Activated naive CD4-positive, alpha-beta T cell treated with anti-CD3 and anti-CD28 coated beads for 36 hours (primary cell): ENCODE measurements at regions not wholly inside any gene's neighbourhood (a gene's known extent, or its start where the extent isn't known, plus 50 kb on each side); places are given as distances from the start of the nearest gene placed in this dataset.

Experiments
- CTCF ChIA-PET: fragments of 350-600 bp; sonication (Branson Sonifier 250); formaldehyde crosslinking; loops from one replicate; lab custom pipeline; 2021; ENCODE audit warnings: antibody characterized with exemption; lab: Charles Lee
- DNase-seq: peaks from one replicate; pipeline ENCODE4 v3.0.0-alpha.2; 2020
- H3K27ac Mint-ChIP-seq: one replicate; pipeline ENCODE4 v1.8.0; 2021; ENCODE audit warnings: mild to moderate bottlenecking, mixed read lengths
- H3K27me3 Mint-ChIP-seq: one replicate; pipeline ENCODE4 v1.8.0; 2021; ENCODE audit warnings: low read depth, mixed read lengths
- H3K36me3 Mint-ChIP-seq: one replicate; pipeline ENCODE4 v1.8.0; 2021; ENCODE audit warnings: low read depth, mixed read lengths
- H3K4me1 Mint-ChIP-seq: one replicate; pipeline ENCODE4 v1.8.0; 2021; ENCODE audit warnings: low read depth, mixed read lengths
- H3K4me3 Mint-ChIP-seq: one replicate; pipeline ENCODE4 v1.8.0; 2021; ENCODE audit warnings: mild to moderate bottlenecking, moderate library complexity, mixed read lengths
- H3K9me3 Mint-ChIP-seq: one replicate; pipeline ENCODE4 v1.8.0; 2021; ENCODE audit warnings: mixed read lengths
- intact Hi-C: fragments of 100-400 bp; cut with micrococcal nuclease; formaldehyde crosslinking; loops from one replicate; pipeline ENCODE4 v1.15.1; 2023

GRCh38 chr9:19937121-19937520 is 148.3 kb upstream of the SLC24A2 start:
- Mint-ChIP-seq H3K4me3 (no peak overlapping the region), H3K9me3 (no peaks in the 10 kb centered on the region), H3K27me3 (peaks cover 15% of the 10 kb centered on the region), H3K27ac (no peak overlapping the region), H3K4me1 (peaks cover 8% of the 10 kb centered on the region), H3K36me3 (no peaks in the 10 kb centered on the region)
- intact Hi-C loops, result no loop called here
- CTCF ChIA-PET, result interaction anchor here (0.6 kb wide), 1 partner anchor 63 kb away, joined by 3 read pairs; no protein-coding TSS in a partner anchor
- DNase-seq, result no peak

- DNase-seq, result no peak
- Mint-ChIP-seq H3K36me3 (no peaks in the 10 kb centered on the region), H3K27me3 (peaks cover 15% of the 10 kb centered on the region), H3K27ac (no peak overlapping the region), H3K4me3 (no peak overlapping the region), H3K9me3 (no peaks in the 10 kb centered on the region), H3K4me1 (peaks cover 8% of the 10 kb centered on the region)
- intact Hi-C loops, result no loop called here
- CTCF ChIA-PET, result no interaction called here
Observed at GRCh38 chr9:19936598-19936997, 147.8 kb upstream of the SLC24A2 start.

GRCh38 chr9:19935422-19935821 is 146.6 kb upstream of the SLC24A2 start:
- no peak overlapping the region for H3K4me3 Mint-ChIP-seq
- intact Hi-C loops, result no loop called here
- no peaks in the 10 kb centered on the region for H3K9me3 Mint-ChIP-seq
- peaks cover 15% of the 10 kb centered on the region for H3K27me3 Mint-ChIP-seq
- H3K27ac Mint-ChIP-seq, result no peak overlapping the region
- CTCF ChIA-PET, result interaction anchor here (0.6 to 0.7 kb wide), 2 partner anchors 136 to 266 kb away, joined by 3 read pairs; no protein-coding TSS in a partner anchor
- DNase-seq, result no peak
- H3K4me1 Mint-ChIP-seq, result peaks cover 8% of the 10 kb centered on the region
- H3K36me3 Mint-ChIP-seq, result no peaks in the 10 kb centered on the region

GRCh38 chr9:19934301-19934871 is 145.5 kb upstream of the SLC24A2 start:
- DNase-seq, result no peak
- no peak overlapping the region for H3K27ac Mint-ChIP-seq
- intact Hi-C loops, result no loop called here
- no peaks in the 10 kb centered on the region for H3K36me3 Mint-ChIP-seq
- H3K27me3 Mint-ChIP-seq, result peaks cover 15% of the 10 kb centered on the region
- H3K4me1 Mint-ChIP-seq, result peaks cover 8% of the 10 kb centered on the region
- peak overlapping the region; percentile 61 for H3K4me3 Mint-ChIP-seq
- no peaks in the 10 kb centered on the region for H3K9me3 Mint-ChIP-seq
- CTCF ChIA-PET, result interaction anchor here (0.7 kb wide), 1 partner anchor 137 kb away, joined by 3 read pairs; no protein-coding TSS in a partner anchor

GRCh38 chr9:19931098-19931890 is 142.5 kb upstream of the SLC24A2 start:
- H3K27me3 Mint-ChIP-seq, result peaks cover 15% of the 10 kb centered on the region
- intact Hi-C loops, result no loop called here
- H3K4me3 Mint-ChIP-seq, result no peak overlapping the region
- no peaks in the 10 kb centered on the region for H3K36me3 Mint-ChIP-seq
- CTCF ChIA-PET, result no interaction called here
- no peak overlapping the region for H3K27ac Mint-ChIP-seq
- no peak for DNase-seq
- peaks cover 19% of the 10 kb centered on the region for H3K4me1 Mint-ChIP-seq
- H3K9me3 Mint-ChIP-seq, result no peaks in the 10 kb centered on the region

GRCh38 chr9:19927560-19927959 is 138.7 kb upstream of the SLC24A2 start:
- CTCF ChIA-PET, result interaction anchor here (0.8 to 2.0 kb wide), 9 partner anchors 19 to 1183 kb away, joined by 3 to 7 read pairs (median 4); no protein-coding TSS in a partner anchor
- Mint-ChIP-seq H3K4me1 (peaks cover 18% of the 10 kb centered on the region), H3K27me3 (peaks cover 2% of the 10 kb centered on the region), H3K36me3 (no peaks in the 10 kb centered on the region), H3K4me3 (no peak overlapping the region), H3K9me3 (no peaks in the 10 kb centered on the region), H3K27ac (no peak overlapping the region)
- intact Hi-C loops, result loop anchor here (2.0 to 5.0 kb wide), 11 partner anchors 49 to 1170 kb away; partner anchors contain the start of gene HACD4
- DNase-seq, result no peak

- intact Hi-C loops, result loop anchor here (1.0 to 5.0 kb wide), 17 partner anchors 50 to 1185 kb away; partner anchors contain the start of gene HACD4
- Mint-ChIP-seq H3K4me1 (peaks cover 18% of the 10 kb centered on the region), H3K9me3 (no peaks in the 10 kb centered on the region), H3K27me3 (peaks cover 2% of the 10 kb centered on the region), H3K27ac (no peak overlapping the region), H3K4me3 (no peak overlapping the region), H3K36me3 (no peaks in the 10 kb centered on the region)
- DNase-seq, result no peak
- CTCF ChIA-PET, result interaction anchor here (0.7 to 2.0 kb wide), 9 partner anchors 20 to 1184 kb away, joined by 3 to 7 read pairs (median 4); no protein-coding TSS in a partner anchor
Observed at GRCh38 chr9:19926774-19927173, 137.9 kb upstream of the SLC24A2 start.

GRCh38 chr9:19925674-19926503 is 137.1 kb upstream of the SLC24A2 start:
- intact Hi-C loops, result loop anchor here (1.0 to 5.0 kb wide), 17 partner anchors 51 to 1185 kb away; partner anchors contain the start of gene HACD4
- DNase-seq, result peak; percentile 90
- no peaks in the 10 kb centered on the region for H3K9me3 Mint-ChIP-seq
- no peaks in the 10 kb centered on the region for H3K36me3 Mint-ChIP-seq
- peaks cover 18% of the 10 kb centered on the region for H3K4me1 Mint-ChIP-seq
- H3K4me3 Mint-ChIP-seq, result peak overlapping the region; percentile 57
- CTCF ChIA-PET, result interaction anchor here (0.7 to 1.8 kb wide), 7 partner anchors 72 to 1188 kb away, joined by 3 to 7 read pairs (median 4); no protein-coding TSS in a partner anchor
- H3K27me3 Mint-ChIP-seq, result peaks cover 2% of the 10 kb centered on the region
- H3K27ac Mint-ChIP-seq, result no peak overlapping the region

- intact Hi-C loops, result no loop called here
- DNase-seq, result no peak
- Mint-ChIP-seq H3K27me3 (peaks cover 5% of the 10 kb centered on the region), H3K27ac (no peak overlapping the region), H3K4me1 (peaks cover 18% of the 10 kb centered on the region), H3K36me3 (no peaks in the 10 kb centered on the region), H3K9me3 (no peaks in the 10 kb centered on the region), H3K4me3 (no peak overlapping the region)
- CTCF ChIA-PET, result interaction anchor here (0.8 to 1.6 kb wide), 3 partner anchors 398 to 1018 kb away, joined by 3 to 6 read pairs (median 5); no protein-coding TSS in a partner anchor
Observed at GRCh38 chr9:19924080-19924479, 135.2 kb upstream of the SLC24A2 start.

GRCh38 chr9:19922476-19923118 is 133.8 kb upstream of the SLC24A2 start:
- Mint-ChIP-seq H3K9me3 (no peaks in the 10 kb centered on the region), H3K4me3 (no peak overlapping the region), H3K27ac (no peak overlapping the region), H3K27me3 (peaks cover 10% of the 10 kb centered on the region), H3K36me3 (no peaks in the 10 kb centered on the region), H3K4me1 (peaks cover 15% of the 10 kb centered on the region)
- no peak for DNase-seq
- CTCF ChIA-PET, result interaction anchor here (0.6 to 1.2 kb wide), 3 partner anchors 434 to 1236 kb away, joined by 3 to 4 read pairs (median 3); no protein-coding TSS in a partner anchor
- intact Hi-C loops, result no loop called here

GRCh38 chr9:19920401-19920800 is 131.6 kb upstream of the SLC24A2 start:
- intact Hi-C loops, result no loop called here
- H3K27me3 Mint-ChIP-seq, result peaks cover 10% of the 10 kb centered on the region
- H3K4me1 Mint-ChIP-seq, result no peaks in the 10 kb centered on the region
- H3K27ac Mint-ChIP-seq, result no peak overlapping the region
- CTCF ChIA-PET, result interaction anchor here (0.6 kb wide), 1 partner anchor 1008 kb away, joined by 3 read pairs; no protein-coding TSS in a partner anchor
- no peaks in the 10 kb centered on the region for H3K9me3 Mint-ChIP-seq
- no peak for DNase-seq
- H3K4me3 Mint-ChIP-seq, result no peak overlapping the region
- H3K36me3 Mint-ChIP-seq, result no peaks in the 10 kb centered on the region
